Stomach (tissue), 8 donors: ENCODE measurements at regions not wholly inside any gene's neighbourhood (a gene's known extent, or its start where the extent isn't known, plus 50 kb on each side); places are given as distances from the start of the nearest gene placed in this dataset.
A peak's percentile ranks its signal among the peaks of the same experiment; 100 is the strongest.

ENCODE experiments used
- DNase-seq, 2 donors: peaks; one replicate each; pipeline versions ENCODE4 v3.0.0 to v3.0.0-alpha.2; 2013 to 2019
- H3K27ac ChIP-seq, 5 donors: fragments of 200-600 bp in 4 of 5; sonication (generic) in 4 of 5; one replicate each; pipeline ENCODE4 v1.5.1; 2013 to 2019; ENCODE audit warnings: mild to moderate bottlenecking in 1 of 5, moderate library complexity in 1 of 5
- H3K27me3 ChIP-seq, 3 donors: fragments of 200-600 bp; sonication (generic); one replicate each; pipeline ENCODE4 v1.5.1; 2017 to 2019; ENCODE audit warnings: mixed run types in 1 of 3
- H3K36me3 ChIP-seq, 4 donors: fragments of 200-600 bp; sonication (generic); 1 replicate in 3 of 4; 2 replicates in 1 of 4; pipeline ENCODE4 v1.5.1; 2016 to 2019
- H3K4me1 ChIP-seq, 4 donors: fragments of 200-600 bp; sonication (generic); one replicate each; pipeline ENCODE4 v1.5.1; 2016 to 2019
- H3K4me3 ChIP-seq, 4 donors: fragments of 200-600 bp; sonication (generic) in 3 of 4; one replicate each; pipeline ENCODE4 v1.5.1; 2016 to 2019; ENCODE audit warnings: mild to moderate bottlenecking in 1 of 4
- H3K9me3 ChIP-seq, 4 donors: fragments of 200-600 bp; sonication (generic); one replicate each; pipeline ENCODE4 v1.5.1; 2016 to 2019
- CTCF ChIP-seq, 7 experiments: fragments of 450-650 bp in 4 of 7; fragments of 200-600 bp in 3 of 7; sonication (generic) in 3 of 7; IDR thresholded peaks; one replicate each; pipeline ENCODE4 v1.5.1; 2016 to 2019; ENCODE audit warnings: antibody characterized with exemption in 7 of 7, control low read depth in 2 of 7, mild to moderate bottlenecking in 1 of 7
- EP300 ChIP-seq: sonication (generic); formaldehyde crosslinking; IDR thresholded peaks from one replicate; pipeline ENCODE4 v1.6.1; 2017; ENCODE audit warnings: antibody characterized with exemption
- POLR2A ChIP-seq, 4 donors: fragments of 450-650 bp; IDR thresholded peaks; one replicate each; pipeline ENCODE4 v1.6.1; 2016; ENCODE audit warnings: antibody characterized with exemption in 4 of 4, control low read depth in 2 of 4, mild to moderate bottlenecking in 1 of 4, moderate library complexity in 1 of 4
- POLR2AphosphoS5 ChIP-seq, 3 donors: sonication (generic); formaldehyde crosslinking; IDR thresholded peaks; one replicate each; pipeline ENCODE4 v1.6.1; 2016; ENCODE audit warnings: antibody characterized with exemption in 3 of 3
- WGBS, 5 donors: extraction: QIAGEN DNeasy Blood & Tissue Kit in 3 of 5; methylation state at CpG; one replicate each; pipeline versions ENCODE4 v1.1.5 to v1.1.7; 2013 to 2018; 5-methylcytosine and 5-hydroxymethylcytosine counted together
- intact Hi-C: fragments of 100-400 bp; cut with DNase I; formaldehyde crosslinking; loops from one replicate; pipeline ENCODE4 v1.15.1; 2023; ENCODE audit warnings: low total_unique reads
- donor health status: healthy with polysubstance abuse.
- donor health status: Bipolar disorder and iron deficiency.
- donor health status: healthy.

- Histone ChIP-seq H3K27ac (no peak overlapping the region), H3K4me1 (peaks cover 27 to 51% (median 35%) of the 10 kb centered on the region in 4 donors), H3K4me3 (no peak overlapping the region), H3K27me3 (no peaks in the 10 kb centered on the region), H3K36me3 (no peaks in the 10 kb centered on the region), H3K9me3 (no peaks in the 10 kb centered on the region)
- WGBS, 5 donors = 92 to 95% (median 93%) methylated on average over 5 of the region's 5 CpGs
- TF ChIP-seq EP300 = no peak
- TF ChIP-seq CTCF (IDR thresholded peaks at IDR 0.05) = no peak
- TF ChIP-seq POLR2AphosphoS5 (IDR thresholded peaks at IDR 0.05) = no peak
- no peak for TF ChIP-seq POLR2A (IDR thresholded peaks at IDR 0.05)
- DNase-seq = no peak
- intact Hi-C loops = no loop called here
Measured at GRCh38 chr2:134145519-134145918, 108.4 kb upstream of the MGAT5 start.

GRCh38 chr2:134146161-134146560 lies 107.7 kb upstream of the MGAT5 start:
- DNase-seq = no peak
- no peaks in the 10 kb centered on the region for H3K9me3 ChIP-seq
- H3K36me3 ChIP-seq = peaks cover 0 to 4% (median 2%) of the 10 kb centered on the region in 4 donors
- H3K27me3 ChIP-seq = no peaks in the 10 kb centered on the region
- intact Hi-C loops = no loop called here
- TF ChIP-seq EP300 (no peak), POLR2A (IDR thresholded peaks at IDR 0.05) (no peak), POLR2AphosphoS5 (IDR thresholded peaks at IDR 0.05) (no peak), CTCF (IDR thresholded peaks at IDR 0.05) (no peak)
- H3K4me3 ChIP-seq = no peak overlapping the region
- H3K27ac ChIP-seq = no peak overlapping the region
- WGBS, 5 donors = 56 to 72% (median 62%) methylated on average over 3 of the region's 3 CpGs
- H3K4me1 ChIP-seq = peaks cover 20 to 48% (median 28%) of the 10 kb centered on the region in 4 donors

- H3K36me3 ChIP-seq = peaks cover 0 to 9% (median 3%) of the 10 kb centered on the region in 4 donors
- no peak overlapping the region for H3K4me3 ChIP-seq
- intact Hi-C loops = no loop called here
- H3K27me3 ChIP-seq = no peaks in the 10 kb centered on the region
- 36 to 66% (median 52%) methylated on average over 5 of the region's 5 CpGs for WGBS, 5 donors
- H3K9me3 ChIP-seq = no peaks in the 10 kb centered on the region
- TF ChIP-seq CTCF (IDR thresholded peaks at IDR 0.05) = no peak
- peak in 1 of 3 donors; percentile 4 for TF ChIP-seq POLR2AphosphoS5 (IDR thresholded peaks at IDR 0.05)
- no peak for TF ChIP-seq EP300
- DNase-seq = peak; percentile 51 to 58
- no peak overlapping the region for H3K27ac ChIP-seq
- peaks cover 16 to 44% (median 24%) of the 10 kb centered on the region in 4 donors for H3K4me1 ChIP-seq
Measured at GRCh38 chr2:134146620-134147019, 107.3 kb upstream of the MGAT5 start.

DNA sequence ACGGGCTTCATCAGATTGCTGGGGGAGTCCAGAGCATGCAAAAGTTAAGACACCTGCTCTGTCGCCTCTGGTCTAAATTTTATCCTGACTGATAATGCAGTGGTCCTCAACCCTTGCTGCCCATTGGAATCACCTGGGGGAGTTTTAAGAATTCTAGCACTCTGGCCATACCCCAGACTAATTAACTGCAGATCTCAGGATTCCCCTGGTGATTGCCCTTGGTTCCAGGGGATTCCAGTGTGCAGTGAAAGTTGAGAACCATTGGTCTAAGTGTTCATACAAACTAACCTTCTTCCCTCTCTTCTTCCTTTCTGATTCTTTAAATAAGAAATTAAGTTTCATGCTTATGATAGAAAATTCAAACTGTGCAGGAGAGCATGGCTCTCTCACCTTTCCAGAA lies 105.7 kb upstream of the MGAT5 start:
- TF ChIP-seq EP300 = no peak
- TF ChIP-seq POLR2AphosphoS5 (IDR thresholded peaks at IDR 0.05) = no peak
- no peak for TF ChIP-seq POLR2A (IDR thresholded peaks at IDR 0.05)
- TF ChIP-seq CTCF (IDR thresholded peaks at IDR 0.05) = no peak
- Histone ChIP-seq H3K27me3 (no peaks in the 10 kb centered on the region), H3K4me1 (peaks cover 10 to 28% (median 16%) of the 10 kb centered on the region in 4 donors), H3K9me3 (no peaks in the 10 kb centered on the region), H3K4me3 (no peak overlapping the region), H3K27ac (no peak overlapping the region), H3K36me3 (peaks cover 0 to 18% (median 3%) of the 10 kb centered on the region in 4 donors)
- intact Hi-C loops = no loop called here
- no peak for DNase-seq
- 89 to 94% (median 91%) methylated on average over 2 of the region's 2 CpGs for WGBS, 5 donors
